ENCODE measurements at regions not wholly inside any gene's neighbourhood (a gene's known extent, or its start where the extent isn't known, plus 50 kb on each side); places are given as distances from the start of the nearest gene placed in this dataset.

- Histone ChIP-seq H3K4me3 (no peak overlapping the region), H4K20me1 (no peaks in the 10 kb centered on the region), H3K4me2 (no peak overlapping the region), H3K9ac (no peak overlapping the region), H3K36me3 (no peaks in the 10 kb centered on the region), H3K9me3 (peaks cover 32% of the 10 kb centered on the region), H3K27me3 (no peaks in the 10 kb centered on the region), H3K4me1 (no peaks in the 10 kb centered on the region), H3K27ac (no peak overlapping the region)
- TF ChIP-seq Cebpa-rat (IDR thresholded peaks at IDR 0.05): no peak
Measured at GRCh38 chr12:88793096-88793495, 212.8 kb upstream of the KITLG start.

GRCh38 chr12:88790231-88790630 is 210.0 kb upstream of the KITLG start:
- Histone ChIP-seq H3K36me3 (no peaks in the 10 kb centered on the region), H3K4me2 (no peak overlapping the region), H4K20me1 (no peaks in the 10 kb centered on the region), H3K9ac (no peak overlapping the region), H3K27me3 (no peaks in the 10 kb centered on the region), H3K27ac (no peak overlapping the region), H3K9me3 (peaks cover 32% of the 10 kb centered on the region), H3K4me3 (no peak overlapping the region), H3K4me1 (no peaks in the 10 kb centered on the region)
- no peak for TF ChIP-seq Cebpa-rat (IDR thresholded peaks at IDR 0.05)

- Histone ChIP-seq H3K4me2 (no peak overlapping the region), H3K4me1 (no peaks in the 10 kb centered on the region), H3K9me3 (0 out of 2 replicates have a peak, but pooled peaks cover under 1% of the 10 kb centered on the region), H3K4me3 (no peak overlapping the region), H3K27ac (no peak overlapping the region), H3K36me3 (no peaks in the 10 kb centered on the region), H3K27me3 (no peaks in the 10 kb centered on the region), H3K9ac (no peak overlapping the region), H4K20me1 (no peaks in the 10 kb centered on the region)
- no peak for TF ChIP-seq Cebpa-rat (IDR thresholded peaks at IDR 0.05)
Measured at GRCh38 chr12:88784166-88784565, 203.9 kb upstream of the KITLG start.

GRCh38 chr12:88782351-88782750 is 202.1 kb upstream of the KITLG start:
- no peak for TF ChIP-seq Cebpa-rat (IDR thresholded peaks at IDR 0.05)
- no peak overlapping the region for H3K4me2 ChIP-seq
- H3K4me1 ChIP-seq: no peaks in the 10 kb centered on the region
- no peak overlapping the region for H3K27ac ChIP-seq
- no peaks in the 10 kb centered on the region for H3K27me3 ChIP-seq
- H3K36me3 ChIP-seq: no peaks in the 10 kb centered on the region
- no peaks in the 10 kb centered on the region for H4K20me1 ChIP-seq
- H3K9ac ChIP-seq: no peak overlapping the region
- H3K9me3 ChIP-seq: no peaks in the 10 kb centered on the region
- H3K4me3 ChIP-seq: no peak overlapping the region

- H3K9me3 ChIP-seq: no peaks in the 10 kb centered on the region
- no peak overlapping the region for H3K4me2 ChIP-seq
- no peak overlapping the region for H3K27ac ChIP-seq
- no peak overlapping the region for H3K4me3 ChIP-seq
- TF ChIP-seq Cebpa-rat (IDR thresholded peaks at IDR 0.05): no peak
- no peaks in the 10 kb centered on the region for H3K36me3 ChIP-seq
- no peaks in the 10 kb centered on the region for H3K27me3 ChIP-seq
- H3K9ac ChIP-seq: no peak overlapping the region
- H3K4me1 ChIP-seq: no peaks in the 10 kb centered on the region
- no peaks in the 10 kb centered on the region for H4K20me1 ChIP-seq
Measured at GRCh38 chr12:88781909-88782308, 201.6 kb upstream of the KITLG start.

- no peaks in the 10 kb centered on the region for H4K20me1 ChIP-seq
- TF ChIP-seq Cebpa-rat (IDR thresholded peaks at IDR 0.05): no peak
- H3K9ac ChIP-seq: no peak overlapping the region
- no peak overlapping the region for H3K4me2 ChIP-seq
- no peaks in the 10 kb centered on the region for H3K36me3 ChIP-seq
- H3K9me3 ChIP-seq: no peaks in the 10 kb centered on the region
- H3K4me3 ChIP-seq: no peak overlapping the region
- no peaks in the 10 kb centered on the region for H3K4me1 ChIP-seq
- H3K27me3 ChIP-seq: no peaks in the 10 kb centered on the region
- no peak overlapping the region for H3K27ac ChIP-seq
Measured at GRCh38 chr12:88778064-88778463, 197.8 kb upstream of the KITLG start.

- TF ChIP-seq Cebpa-rat (IDR thresholded peaks at IDR 0.05): no peak
- H3K27ac ChIP-seq: no peak overlapping the region
- H3K4me2 ChIP-seq: no peak overlapping the region
Measured at GRCh38 chr12:88775742-88776151, 195.5 kb upstream of the KITLG start.

GRCh38 chr12:88767699-88768098 is 187.4 kb upstream of the KITLG start:
- H3K9ac ChIP-seq: no peak overlapping the region
- H3K9me3 ChIP-seq: no peaks in the 10 kb centered on the region
- no peaks in the 10 kb centered on the region for H3K27me3 ChIP-seq
- H4K20me1 ChIP-seq: no peaks in the 10 kb centered on the region
- H3K4me3 ChIP-seq: no peak overlapping the region
- TF ChIP-seq Cebpa-rat (IDR thresholded peaks at IDR 0.05): no peak
- H3K4me2 ChIP-seq: no peak overlapping the region
- no peaks in the 10 kb centered on the region for H3K36me3 ChIP-seq
- H3K4me1 ChIP-seq: no peaks in the 10 kb centered on the region
- H3K27ac ChIP-seq: no peak overlapping the region

More at GRCh38 chr12:88775742-88776151, 195.5 kb upstream of the KITLG start:
- H3K27me3 ChIP-seq: no peaks in the 10 kb centered on the region
- H3K9ac ChIP-seq: no peak overlapping the region
- no peak overlapping the region for H3K4me3 ChIP-seq
- H4K20me1 ChIP-seq: no peaks in the 10 kb centered on the region
- no peaks in the 10 kb centered on the region for H3K36me3 ChIP-seq
- no peaks in the 10 kb centered on the region for H3K9me3 ChIP-seq
- no peaks in the 10 kb centered on the region for H3K4me1 ChIP-seq

GRCh38 chr12:88764781-88765480 is 184.7 kb upstream of the KITLG start:
- no peak overlapping the region for H3K4me2 ChIP-seq
- H3K36me3 ChIP-seq: no peaks in the 10 kb centered on the region
- H4K20me1 ChIP-seq: no peaks in the 10 kb centered on the region
- no peaks in the 10 kb centered on the region for H3K4me1 ChIP-seq
- H3K27ac ChIP-seq: no peak overlapping the region
- no peak overlapping the region for H3K4me3 ChIP-seq
- H3K9me3 ChIP-seq: no peaks in the 10 kb centered on the region
- no peaks in the 10 kb centered on the region for H3K27me3 ChIP-seq
- no peak overlapping the region for H3K9ac ChIP-seq
- TF ChIP-seq Cebpa-rat (IDR thresholded peaks at IDR 0.05): no peak

- no peak overlapping the region for H3K9ac ChIP-seq
- H3K4me2 ChIP-seq: no peak overlapping the region
- H3K27me3 ChIP-seq: no peaks in the 10 kb centered on the region
- H3K27ac ChIP-seq: no peak overlapping the region
- no peaks in the 10 kb centered on the region for H3K36me3 ChIP-seq
- no peaks in the 10 kb centered on the region for H3K9me3 ChIP-seq
- H4K20me1 ChIP-seq: no peaks in the 10 kb centered on the region
- H3K4me3 ChIP-seq: no peak overlapping the region
- TF ChIP-seq Cebpa-rat (IDR thresholded peaks at IDR 0.05): no peak
- H3K4me1 ChIP-seq: no peaks in the 10 kb centered on the region
Measured at GRCh38 chr12:88763536-88764100, 183.3 kb upstream of the KITLG start.

Measured in BLaER1 (cell line).